Sigmoid colon (tissue), 6 donors: ENCODE measurements at regions not wholly inside any gene's neighbourhood (a gene's known extent, or its start where the extent isn't known, plus 50 kb on each side); places are given as distances from the start of the nearest gene placed in this dataset.

Experiments
- DNase-seq: peaks from one replicate; pipeline ENCODE4 v3.0.0-alpha.2; 2019
- H3K27ac ChIP-seq, 4 donors: fragments of 200-600 bp; sonication (generic); one replicate each; pipeline ENCODE4 v1.5.1; 2016 to 2019; ENCODE audit warnings: mild to moderate bottlenecking in 1 of 4
- H3K27me3 ChIP-seq, 3 donors: fragments of 200-600 bp; sonication (generic); one replicate each; pipeline ENCODE4 v1.5.1; 2019; ENCODE audit warnings: mild to moderate bottlenecking in 1 of 3
- H3K36me3 ChIP-seq, 4 donors: fragments of 200-600 bp; sonication (generic); one replicate each; pipeline ENCODE4 v1.5.1; 2016 to 2019
- H3K4me1 ChIP-seq, 4 donors: fragments of 200-600 bp; sonication (generic); one replicate each; pipeline ENCODE4 v1.5.1; 2017 to 2019
- H3K4me3 ChIP-seq, 4 donors: fragments of 200-600 bp; sonication (generic); one replicate each; pipeline ENCODE4 v1.5.1; 2017 to 2019; ENCODE audit warnings: mild to moderate bottlenecking in 2 of 4, moderate library complexity in 1 of 4
- H3K9me3 ChIP-seq, 4 donors: fragments of 200-600 bp in 3 of 4; sonication (generic) in 3 of 4; one replicate each; pipeline versions ENCODE4 v1.5.1 to v1.6.1; 2013 to 2019
- EP300 ChIP-seq, 4 donors: sonication (generic); formaldehyde crosslinking; IDR thresholded peaks; one replicate each; pipeline ENCODE4 v1.6.1; 2017; ENCODE audit warnings: antibody characterized with exemption in 4 of 4
- POLR2A ChIP-seq, 2 donors: fragments of 450-650 bp; IDR thresholded peaks; one replicate each; pipeline ENCODE4 v1.6.1; 2016; ENCODE audit warnings: antibody characterized with exemption in 2 of 2, mild to moderate bottlenecking in 2 of 2, moderate library complexity in 2 of 2
- POLR2AphosphoS5 ChIP-seq, 4 donors: sonication (generic); formaldehyde crosslinking; IDR thresholded peaks; one replicate each; pipeline ENCODE4 v1.6.1; 2017; ENCODE audit warnings: antibody characterized with exemption in 4 of 4
- WGBS, 2 donors: extraction: QIAGEN DNeasy Blood & Tissue Kit; methylation state at CpG; one replicate each; pipeline ENCODE4 v1.1.7; 2013; 5-methylcytosine and 5-hydroxymethylcytosine counted together
- intact Hi-C: fragments of 100-400 bp; cut with DNase I; formaldehyde crosslinking; loops from one replicate; pipeline ENCODE4 v1.15.1; 2023
- TF ChIP-seq, protein P1 (sequence below), 4 experiments: fragments of 450-650 bp in 3 of 4; fragments of 200-600 bp in 1 of 4; IDR thresholded peaks; one replicate each; pipeline ENCODE4 v1.5.1; 2016 to 2019; ENCODE audit warnings: antibody characterized with exemption in 4 of 4, mild to moderate bottlenecking in 3 of 4, moderate library complexity in 2 of 4
- donor health status: healthy with polysubstance abuse.
- donor health status: healthy.

DNA sequence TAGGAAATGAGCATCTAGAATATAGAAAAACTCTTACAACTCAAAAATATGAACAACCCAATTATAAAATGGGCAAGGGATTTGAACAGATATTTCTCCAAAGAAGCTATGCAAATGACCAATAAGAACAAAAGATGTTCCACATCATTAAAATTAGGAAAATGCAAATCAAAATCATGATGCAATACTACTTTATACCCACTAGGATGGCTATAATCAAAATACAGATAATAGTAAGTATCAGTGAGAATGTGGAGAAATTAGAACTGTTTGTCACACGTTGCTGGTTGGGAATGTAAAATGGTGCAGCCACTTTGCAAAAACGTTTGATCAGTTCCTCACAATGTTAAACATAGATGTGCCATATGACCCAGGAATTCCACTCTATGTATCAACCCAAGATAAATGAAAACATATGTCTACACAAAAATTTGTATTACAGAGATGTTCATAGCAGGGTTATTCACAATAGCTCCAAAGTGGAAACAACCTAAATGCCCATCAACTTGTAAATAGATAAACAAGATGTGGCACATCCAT, 558.4 kb downstream of the SLC4A3 start:
- intact Hi-C loops, result no loop called here
- H3K4me3 ChIP-seq, result no peak overlapping the region
- H3K9me3 ChIP-seq, result no peaks in the 10 kb centered on the region
- no peaks in the 10 kb centered on the region for H3K4me1 ChIP-seq
- no peaks in the 10 kb centered on the region for H3K27me3 ChIP-seq
- WGBS, 2 donors, result 68 to 74% methylated on average over 2 of the region's 2 CpGs
- H3K36me3 ChIP-seq, result no peaks in the 10 kb centered on the region
- DNase-seq, result no peak
- TF ChIP-seq EP300 (IDR thresholded peaks at IDR 0.05) (no peak), POLR2A (IDR thresholded peaks at IDR 0.05) (no peak), POLR2AphosphoS5 (IDR thresholded peaks at IDR 0.05) (no peak)
- TF ChIP-seq, protein P1, sequence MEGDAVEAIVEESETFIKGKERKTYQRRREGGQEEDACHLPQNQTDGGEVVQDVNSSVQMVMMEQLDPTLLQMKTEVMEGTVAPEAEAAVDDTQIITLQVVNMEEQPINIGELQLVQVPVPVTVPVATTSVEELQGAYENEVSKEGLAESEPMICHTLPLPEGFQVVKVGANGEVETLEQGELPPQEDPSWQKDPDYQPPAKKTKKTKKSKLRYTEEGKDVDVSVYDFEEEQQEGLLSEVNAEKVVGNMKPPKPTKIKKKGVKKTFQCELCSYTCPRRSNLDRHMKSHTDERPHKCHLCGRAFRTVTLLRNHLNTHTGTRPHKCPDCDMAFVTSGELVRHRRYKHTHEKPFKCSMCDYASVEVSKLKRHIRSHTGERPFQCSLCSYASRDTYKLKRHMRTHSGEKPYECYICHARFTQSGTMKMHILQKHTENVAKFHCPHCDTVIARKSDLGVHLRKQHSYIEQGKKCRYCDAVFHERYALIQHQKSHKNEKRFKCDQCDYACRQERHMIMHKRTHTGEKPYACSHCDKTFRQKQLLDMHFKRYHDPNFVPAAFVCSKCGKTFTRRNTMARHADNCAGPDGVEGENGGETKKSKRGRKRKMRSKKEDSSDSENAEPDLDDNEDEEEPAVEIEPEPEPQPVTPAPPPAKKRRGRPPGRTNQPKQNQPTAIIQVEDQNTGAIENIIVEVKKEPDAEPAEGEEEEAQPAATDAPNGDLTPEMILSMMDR (IDR thresholded peaks at IDR 0.05), result no peak
- no peak overlapping the region for H3K27ac ChIP-seq

- 17 to 58% methylated on average over 2 of the region's 2 CpGs for WGBS, 2 donors
- H3K36me3 ChIP-seq, result no peaks in the 10 kb centered on the region
- H3K27me3 ChIP-seq, result no peaks in the 10 kb centered on the region
- intact Hi-C loops, result no loop called here
- DNase-seq, result no peak
- H3K4me1 ChIP-seq, result no peaks in the 10 kb centered on the region
- peaks cover 0 to 3% (median 0%) of the 10 kb centered on the region in 4 donors for H3K9me3 ChIP-seq
- no peak overlapping the region for H3K4me3 ChIP-seq
- no peak overlapping the region for H3K27ac ChIP-seq
- TF ChIP-seq, protein P1 (IDR thresholded peaks at IDR 0.05), result no peak
- no peak for TF ChIP-seq POLR2A (IDR thresholded peaks at IDR 0.05)
- no peak for TF ChIP-seq POLR2AphosphoS5 (IDR thresholded peaks at IDR 0.05)
- no peak for TF ChIP-seq EP300 (IDR thresholded peaks at IDR 0.05)
These were observed 560.6 kb downstream of the SLC4A3 start for GRCh38 chr2:220188031-220188430.

- Histone ChIP-seq H3K27me3 (no peaks in the 10 kb centered on the region), H3K4me1 (no peaks in the 10 kb centered on the region), H3K27ac (no peak overlapping the region), H3K36me3 (no peaks in the 10 kb centered on the region), H3K4me3 (no peak overlapping the region), H3K9me3 (peaks cover 0 to 3% (median 0%) of the 10 kb centered on the region in 4 donors)
- 0% methylated on average over 1 of the region's 1 CpG for WGBS, 2 donors
- TF ChIP-seq EP300 (IDR thresholded peaks at IDR 0.05), result no peak
- TF ChIP-seq POLR2A (IDR thresholded peaks at IDR 0.05), result no peak
- TF ChIP-seq POLR2AphosphoS5 (IDR thresholded peaks at IDR 0.05), result no peak
- TF ChIP-seq, protein P1 (IDR thresholded peaks at IDR 0.05), result no peak
- DNase-seq, result no peak
- intact Hi-C loops, result no loop called here
These were observed 563.6 kb downstream of the SLC4A3 start for GRCh38 chr2:220191031-220191430.

GRCh38 chr2:220191737-220192136, 564.3 kb downstream of the SLC4A3 start:
- Histone ChIP-seq H3K4me1 (no peaks in the 10 kb centered on the region), H3K27ac (no peak overlapping the region), H3K9me3 (peaks cover 0 to 3% (median 0%) of the 10 kb centered on the region in 4 donors), H3K36me3 (no peaks in the 10 kb centered on the region), H3K4me3 (no peak overlapping the region), H3K27me3 (no peaks in the 10 kb centered on the region)
- intact Hi-C loops, result no loop called here
- DNase-seq, result no peak
- TF ChIP-seq POLR2AphosphoS5 (IDR thresholded peaks at IDR 0.05), result no peak
- TF ChIP-seq POLR2A (IDR thresholded peaks at IDR 0.05), result no peak
- WGBS, 2 donors, result 92 to 93% methylated on average over 5 of the region's 5 CpGs

DNA sequence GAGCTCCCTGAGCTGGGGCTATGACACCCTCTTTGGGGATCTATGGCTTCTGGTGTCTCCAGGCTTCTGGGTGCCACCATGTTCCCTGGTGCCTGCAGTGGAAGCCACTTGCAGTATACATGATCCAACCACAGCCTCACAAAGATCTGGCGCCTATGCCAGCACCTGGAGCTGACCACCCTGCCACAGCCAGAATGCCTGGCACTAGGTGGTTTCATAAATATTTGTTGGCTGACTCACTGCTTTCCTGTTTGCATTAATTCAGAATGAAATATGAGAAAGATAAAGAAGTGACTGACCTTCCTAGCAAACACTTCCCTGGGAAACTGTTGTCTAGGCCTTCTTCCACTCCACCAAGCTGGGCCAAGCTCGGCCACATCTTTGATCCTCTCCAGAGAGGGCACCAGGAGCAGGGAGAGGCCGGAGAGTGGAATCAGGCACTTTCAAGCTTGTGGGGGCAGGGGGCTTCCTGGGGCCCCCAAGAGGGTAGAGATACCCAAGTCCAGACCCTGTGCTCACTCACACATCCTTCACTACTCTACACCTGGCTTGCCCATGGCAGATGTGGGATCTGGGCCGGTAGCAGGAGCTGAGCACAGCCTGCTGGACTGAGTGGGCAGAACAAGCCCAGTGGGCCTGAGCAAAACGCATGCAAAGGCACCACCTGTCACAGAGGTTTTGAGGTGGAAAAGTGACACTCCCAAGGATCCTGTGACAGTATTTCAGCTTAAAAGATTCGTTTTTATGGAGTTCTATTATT, 565.7 kb downstream of the SLC4A3 start:
- Histone ChIP-seq H3K4me1 (no peaks in the 10 kb centered on the region), H3K27me3 (no peaks in the 10 kb centered on the region), H3K36me3 (no peaks in the 10 kb centered on the region), H3K9me3 (peaks cover 0 to 3% (median 0%) of the 10 kb centered on the region in 4 donors), H3K27ac (no peak overlapping the region), H3K4me3 (no peak overlapping the region)
- TF ChIP-seq POLR2AphosphoS5 (IDR thresholded peaks at IDR 0.05) (no peak), POLR2A (IDR thresholded peaks at IDR 0.05) (no peak), EP300 (IDR thresholded peaks at IDR 0.05) (no peak)
- TF ChIP-seq, protein P1 (IDR thresholded peaks at IDR 0.05), result no peak
- WGBS, 2 donors, result 80 to 88% methylated on average over 6 of the region's 6 CpGs
- intact Hi-C loops, result no loop called here
- DNase-seq, result no peak
